H9 (cell line): ENCODE measurements at regions not wholly inside any gene's neighbourhood (a gene's known extent, or its start where the extent isn't known, plus 50 kb on each side); places are given as distances from the start of the nearest gene placed in this dataset.

ENCODE experiments used
- DNase-seq: peaks from one replicate; pipeline ENCODE4 v3.0.0-alpha.2; 2017
- H2AFZ ChIP-seq: one replicate; pipeline ENCODE4 v1.6.1; 2013; ENCODE audit warnings: mild to moderate bottlenecking, low read length, control low read depth, moderate library complexity
- H2AK5ac ChIP-seq: 2 replicates; pipeline ENCODE4 v1.6.1; 2013; ENCODE audit warnings: low read length, control low read depth, mixed read lengths; ENCODE audit not compliant: insufficient read length
- H2BK120ac ChIP-seq: one replicate; pipeline ENCODE4 v1.6.1; 2013; ENCODE audit warnings: low read depth, mild to moderate bottlenecking, low read length, control low read depth, inconsistent platforms; ENCODE audit not compliant: poor library complexity, severe bottlenecking
- H2BK12ac ChIP-seq: 2 replicates; pipeline ENCODE4 v1.6.1; 2013; ENCODE audit warnings: low read length, control low read depth, mixed read lengths, low read depth; ENCODE audit not compliant: insufficient read length
- H2BK15ac ChIP-seq: 2 replicates; pipeline ENCODE4 v1.6.1; 2013; ENCODE audit warnings: low read depth, low read length, control low read depth
- H2BK20ac ChIP-seq: one replicate; pipeline ENCODE4 v1.6.1; 2013; ENCODE audit warnings: low read depth, mild to moderate bottlenecking, low read length, control low read depth, inconsistent platforms; ENCODE audit not compliant: poor library complexity, severe bottlenecking
- H2BK5ac ChIP-seq: 2 replicates; pipeline ENCODE4 v1.6.1; 2013; ENCODE audit warnings: low read length, control low read depth, mixed read lengths; ENCODE audit not compliant: insufficient read length
- H3K14ac ChIP-seq: 2 replicates; pipeline ENCODE4 v1.6.1; 2013; ENCODE audit warnings: low read length, control low read depth; ENCODE audit not compliant: insufficient read depth
- H3K18ac ChIP-seq: 2 replicates; pipeline ENCODE4 v1.6.1; 2013; ENCODE audit warnings: low read depth, mild to moderate bottlenecking, mixed read lengths, low read length, control low read depth; ENCODE audit not compliant: insufficient read length
- H3K23ac ChIP-seq: 2 replicates; pipeline ENCODE4 v1.6.1; 2013; ENCODE audit warnings: low read length, control low read depth, mixed read lengths, low read depth; ENCODE audit not compliant: insufficient read length
- H3K23me2 ChIP-seq: 2 replicates; pipeline ENCODE4 v1.6.1; 2013; ENCODE audit warnings: low read depth, mild to moderate bottlenecking, mixed read lengths, low read length, control low read depth; ENCODE audit not compliant: insufficient read length, poor library complexity, severe bottlenecking
- H3K27ac ChIP-seq: 2 replicates; pipeline ENCODE4 v1.5.1; 2013; ENCODE audit warnings: low read length, control low read depth, mixed read lengths, low read depth; ENCODE audit not compliant: insufficient read length
- H3K27me3 ChIP-seq: 2 replicates; pipeline ENCODE4 v1.6.1; 2013; ENCODE audit warnings: low read length, control low read depth, inconsistent platforms; ENCODE audit not compliant: insufficient read depth
- H3K4ac ChIP-seq: 2 replicates; pipeline ENCODE4 v1.6.1; 2013; ENCODE audit warnings: low read depth, mild to moderate bottlenecking, control low read depth, inconsistent platforms, low read length, moderate library complexity
- H3K4me1 ChIP-seq: 2 replicates; pipeline ENCODE4 v1.6.1; 2013; ENCODE audit warnings: low read length, control low read depth, inconsistent platforms; ENCODE audit not compliant: insufficient read depth
- H3K4me2 ChIP-seq: 2 replicates; pipeline ENCODE4 v1.6.1; 2013; ENCODE audit warnings: low read length, control low read depth, mixed read lengths; ENCODE audit not compliant: insufficient read length, insufficient read depth
- H3K56ac ChIP-seq: 2 replicates; pipeline ENCODE4 v1.6.1; 2013; ENCODE audit warnings: low read depth, mild to moderate bottlenecking, mixed read lengths, low read length, control low read depth; ENCODE audit not compliant: insufficient read length
- H3K79me1 ChIP-seq: 2 replicates; pipeline ENCODE4 v1.6.1; 2013; ENCODE audit warnings: low read depth, mild to moderate bottlenecking, moderate library complexity, low read length, control low read depth, inconsistent platforms; ENCODE audit not compliant: insufficient read depth, poor library complexity, severe bottlenecking
- H3K79me2 ChIP-seq: 2 replicates; pipeline ENCODE4 v1.6.1; 2013; ENCODE audit warnings: low read length, control low read depth, inconsistent platforms; ENCODE audit not compliant: insufficient read depth
- H3K9ac ChIP-seq: 2 replicates; pipeline ENCODE4 v1.6.1; 2013; ENCODE audit warnings: low read length, control low read depth, mixed read lengths; ENCODE audit not compliant: insufficient read length; ENCODE audit errors: extremely low read depth
- H3K9me3 ChIP-seq: one replicate; pipeline ENCODE4 v1.6.1; 2013; ENCODE audit warnings: low read depth, low read length, inconsistent platforms; ENCODE audit not compliant: control insufficient read depth
- H3T11ph ChIP-seq: one replicate; pipeline ENCODE4 v1.6.1; 2013; ENCODE audit warnings: mild to moderate bottlenecking, low read length, control low read depth, inconsistent platforms
- H4K20me1 ChIP-seq: one replicate; pipeline ENCODE4 v1.6.1; 2013; ENCODE audit not compliant: control insufficient read depth, insufficient read length, insufficient read depth
- H4K5ac ChIP-seq: 2 replicates; pipeline ENCODE4 v1.6.1; 2013; ENCODE audit warnings: low read depth, mild to moderate bottlenecking, mixed read lengths, low read length, control low read depth; ENCODE audit not compliant: insufficient read length
- H4K8ac ChIP-seq: replicated peaks from 2 replicates; pipeline ENCODE4 v1.6.1; 2013; ENCODE audit warnings: low read length, control low read depth, mixed read lengths, low read depth; ENCODE audit not compliant: insufficient read length
- H4K91ac ChIP-seq: 2 replicates; pipeline ENCODE4 v1.6.1; 2013; ENCODE audit warnings: low read depth, mild to moderate bottlenecking, moderate library complexity, mixed read lengths, low read length, control low read depth; ENCODE audit not compliant: insufficient read length
- H3K27ac Mint-ChIP-seq, 3 experiments: 2 replicates in 2 of 3; 3 replicates in 1 of 3; pipeline ENCODE4 v1.8.0; 2020 to 2021; ENCODE audit warnings: mixed read lengths in 3 of 3, mild to moderate bottlenecking in 1 of 3, moderate library complexity in 1 of 3
- H3K27me3 Mint-ChIP-seq: 2 replicates; pipeline ENCODE4 v1.8.0; 2021; ENCODE audit warnings: low read depth, mild to moderate bottlenecking, moderate library complexity, mixed read lengths
- H3K36me3 Mint-ChIP-seq, 3 experiments: 2 replicates in 2 of 3; 3 replicates in 1 of 3; pipeline ENCODE4 v1.8.0; 2020 to 2021; ENCODE audit warnings: low read depth in 3 of 3, mixed read lengths in 3 of 3; ENCODE audit not compliant: insufficient read depth in 1 of 3
- H3K4me1 Mint-ChIP-seq, 2 experiments: 2 replicates each; pipeline ENCODE4 v1.8.0; 2020; ENCODE audit warnings: mixed read lengths in 2 of 2
- H3K4me3 Mint-ChIP-seq, 2 experiments: 2 replicates in 1 of 2; 3 replicates in 1 of 2; pipeline ENCODE4 v1.8.0; 2020 to 2021; ENCODE audit warnings: mild to moderate bottlenecking in 2 of 2, mixed read lengths in 2 of 2, moderate library complexity in 1 of 2
- H3K9me3 Mint-ChIP-seq, 2 experiments: 2 replicates in 1 of 2; 3 replicates in 1 of 2; pipeline ENCODE4 v1.8.0; 2020; ENCODE audit warnings: mild to moderate bottlenecking in 2 of 2, mixed read lengths in 2 of 2, moderate library complexity in 1 of 2
- TF ChIP-seq, protein P1 (sequence below): fragments of 200-600 bp; sonication (generic); conservative IDR thresholded peaks from 3 replicates; pipeline ENCODE4 v1.8.0; 2021; ENCODE audit warnings: antibody characterized with exemption, mild to moderate bottlenecking

DNA sequence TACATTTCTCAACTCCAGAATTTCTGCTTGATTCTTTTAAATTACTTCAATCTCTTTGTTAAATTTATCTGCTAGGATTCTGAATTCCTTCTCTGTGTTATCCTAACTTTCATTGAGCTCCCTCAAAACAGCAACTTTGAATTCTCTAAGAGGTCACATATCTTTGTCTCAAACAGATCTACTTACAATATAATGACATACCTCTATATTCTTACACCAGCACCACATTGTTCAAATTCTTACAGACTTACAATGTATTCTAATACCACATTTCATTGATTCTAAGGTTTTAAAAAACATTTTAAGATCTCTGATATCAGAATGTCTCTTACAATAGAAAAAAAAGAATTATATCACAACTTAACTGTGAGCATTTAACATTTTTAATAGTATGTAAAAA lies 77.4 kb downstream of the DIRAS3 start:
- Histone ChIP-seq H3K23me2 (no peaks in the 10 kb centered on the region), H3K79me1 (no peaks in the 10 kb centered on the region), H4K91ac (no peak overlapping the region), H4K20me1 (no peaks in the 10 kb centered on the region), H2BK20ac (no peak overlapping the region), H2AFZ (no peak overlapping the region), H3K23ac (no peak overlapping the region), H3K14ac (no peak overlapping the region), H2BK12ac (no peak overlapping the region), H3K9me3 (no peaks in the 10 kb centered on the region), H2BK120ac (no peak overlapping the region), H3K56ac (no peak overlapping the region), H2BK5ac (no peak overlapping the region), H3K4me2 (no peak overlapping the region), H4K5ac (no peak overlapping the region), H3K79me2 (no peaks in the 10 kb centered on the region), H4K8ac (no peak overlapping the region), H3K18ac (no peak overlapping the region), H2BK15ac (no peak overlapping the region), H3T11ph (no peak overlapping the region), H3K27ac (no peak overlapping the region), H3K27me3 (no peaks in the 10 kb centered on the region), H3K4me1 (no peaks in the 10 kb centered on the region), H2AK5ac (no peak overlapping the region), H3K4ac (no peak overlapping the region), H3K9ac (no peak overlapping the region)
- Mint-ChIP-seq H3K36me3 (no peaks in the 10 kb centered on the region), H3K9me3 (no peaks in the 10 kb centered on the region), H3K4me3 (no peak overlapping the region), H3K4me1 (no peaks in the 10 kb centered on the region), H3K27ac (no peak overlapping the region), H3K27me3 (peaks cover 2% of the 10 kb centered on the region; the same call in 1 of the 2 replicates)
- DNase-seq, result no peak
- TF ChIP-seq, protein P1, sequence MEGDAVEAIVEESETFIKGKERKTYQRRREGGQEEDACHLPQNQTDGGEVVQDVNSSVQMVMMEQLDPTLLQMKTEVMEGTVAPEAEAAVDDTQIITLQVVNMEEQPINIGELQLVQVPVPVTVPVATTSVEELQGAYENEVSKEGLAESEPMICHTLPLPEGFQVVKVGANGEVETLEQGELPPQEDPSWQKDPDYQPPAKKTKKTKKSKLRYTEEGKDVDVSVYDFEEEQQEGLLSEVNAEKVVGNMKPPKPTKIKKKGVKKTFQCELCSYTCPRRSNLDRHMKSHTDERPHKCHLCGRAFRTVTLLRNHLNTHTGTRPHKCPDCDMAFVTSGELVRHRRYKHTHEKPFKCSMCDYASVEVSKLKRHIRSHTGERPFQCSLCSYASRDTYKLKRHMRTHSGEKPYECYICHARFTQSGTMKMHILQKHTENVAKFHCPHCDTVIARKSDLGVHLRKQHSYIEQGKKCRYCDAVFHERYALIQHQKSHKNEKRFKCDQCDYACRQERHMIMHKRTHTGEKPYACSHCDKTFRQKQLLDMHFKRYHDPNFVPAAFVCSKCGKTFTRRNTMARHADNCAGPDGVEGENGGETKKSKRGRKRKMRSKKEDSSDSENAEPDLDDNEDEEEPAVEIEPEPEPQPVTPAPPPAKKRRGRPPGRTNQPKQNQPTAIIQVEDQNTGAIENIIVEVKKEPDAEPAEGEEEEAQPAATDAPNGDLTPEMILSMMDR, result no peak
